H1 (cell line): ENCODE measurements at regions not wholly inside any gene's neighbourhood (a gene's known extent, or its start where the extent isn't known, plus 50 kb on each side); places are given as distances from the start of the nearest gene placed in this dataset.
"Not testable (repeated sequence)": the region's sequence is repeated elsewhere in the genome, so short reads cannot be mapped to it uniquely, and the experiment has no call there.

Source experiments
- CTCF ChIA-PET: fragments of 300-600 bp; sonication (Branson Sonifier 250); formaldehyde crosslinking; loops from one replicate; lab custom pipeline; 2021; ENCODE audit not compliant: partially characterized antibody; lab: Charles Lee
- POLR2A ChIA-PET: fragments of 300-600 bp; sonication (Branson Sonifier 250); formaldehyde crosslinking; loops from one replicate; lab custom pipeline; 2021; ENCODE audit warnings: inconsistent platforms; ENCODE audit not compliant: partially characterized antibody; lab: Charles Lee
- DNase-seq, 2 experiments: peaks; one replicate each; pipeline versions ENCODE4 v3.0.0 to v3.0.0-alpha.2; 2010 to 2022; ENCODE audit warnings: low spot score in 2 of 2, low read depth in 1 of 2, mixed read lengths in 1 of 2
- FAIRE-seq: peaks from 2 replicates; lab custom pipeline; 2011; peaks lifted over from hg19 to GRCh38; lab: Jason Lieb, UNC
- H2AFZ ChIP-seq: 2 replicates; pipeline ENCODE4 v1.8.1; 2012; ENCODE audit warnings: low read length, inconsistent platforms
- H2AK5ac ChIP-seq: 2 replicates; pipeline ENCODE4 v1.6.1; 2013; ENCODE audit warnings: low read depth, low read length
- H2BK120ac ChIP-seq: replicated peaks from 2 replicates; pipeline ENCODE3; 2013; ENCODE audit warnings: low read depth, low read length, inconsistent platforms
- H2BK12ac ChIP-seq: 2 replicates; pipeline ENCODE4 v1.6.1; 2013; ENCODE audit warnings: low read depth, low read length
- H2BK15ac ChIP-seq: 2 replicates; pipeline ENCODE4 v1.6.1; 2013; ENCODE audit warnings: low read length
- H2BK20ac ChIP-seq: 2 replicates; pipeline ENCODE4 v1.6.1; 2013; ENCODE audit warnings: low read length
- H2BK5ac ChIP-seq: 2 replicates; pipeline ENCODE4 v1.6.1; 2013; ENCODE audit warnings: low read depth, low read length
- H3K14ac ChIP-seq: 2 replicates; pipeline ENCODE4 v1.6.1; 2013; ENCODE audit warnings: inconsistent platforms; ENCODE audit not compliant: insufficient read length
- H3K18ac ChIP-seq: 2 replicates; pipeline ENCODE4 v1.6.1; 2013; ENCODE audit warnings: low read length; ENCODE audit errors: extremely low read depth
- H3K23ac ChIP-seq: 2 replicates; pipeline ENCODE4 v1.6.1; 2013; ENCODE audit warnings: inconsistent platforms; ENCODE audit not compliant: insufficient read length
- H3K23me2 ChIP-seq: 2 replicates; pipeline ENCODE4 v1.6.1; 2013; ENCODE audit warnings: low read depth, low read length
- H3K27ac ChIP-seq: 2 replicates; pipeline ENCODE4 v1.6.1; 2011; ENCODE audit warnings: low read depth, low read length, inconsistent platforms
- H3K27me3 ChIP-seq, 4 experiments: replicated peaks in 1 of 4; 1 replicate in 1 of 4; 2 replicates in 3 of 4; pipeline versions ENCODE4 v1.6.1 to v1.8.1; 2011 to 2013; ENCODE audit warnings: low read length in 3 of 4, mild to moderate bottlenecking in 3 of 4, inconsistent platforms in 2 of 4, mixed read lengths in 2 of 4, moderate library complexity in 1 of 4; ENCODE audit not compliant: control insufficient read depth in 3 of 4, insufficient read depth in 3 of 4; ENCODE audit errors: extremely low read depth in 1 of 4
- H3K36me3 ChIP-seq, 4 experiments: 2 replicates each; pipeline versions ENCODE4 v1.6.1 to v1.8.1; 2011 to 2013; ENCODE audit warnings: mild to moderate bottlenecking in 4 of 4, low read length in 3 of 4, moderate library complexity in 2 of 4, control low read depth in 1 of 4, inconsistent platforms in 1 of 4; ENCODE audit not compliant: insufficient read depth in 4 of 4, control insufficient read depth in 2 of 4
- H3K4ac ChIP-seq: replicated peaks from 2 replicates; pipeline ENCODE3; 2013; ENCODE audit warnings: low read length, low read depth, mixed read lengths, inconsistent platforms; ENCODE audit not compliant: insufficient read length
- H3K4me1 ChIP-seq, 4 experiments: replicated peaks in 1 of 4; 1 replicate in 1 of 4; 2 replicates in 3 of 4; pipeline versions ENCODE4 v1.6.1 to v1.8.1; 2011 to 2013; ENCODE audit warnings: low read length in 3 of 4, inconsistent platforms in 2 of 4, mixed read lengths in 1 of 4; ENCODE audit not compliant: insufficient read depth in 4 of 4, control insufficient read depth in 3 of 4
- H3K4me2 ChIP-seq, 2 experiments: 2 replicates each; pipeline versions ENCODE4 v1.6.1 to v1.8.1; 2011 to 2013; ENCODE audit warnings: low read depth in 2 of 2, low read length in 2 of 2, control low read depth in 1 of 2, inconsistent platforms in 1 of 2, mild to moderate bottlenecking in 1 of 2; ENCODE audit not compliant: insufficient read depth in 1 of 2
- H3K4me3 ChIP-seq, 4 experiments: fragments of 200-600, 300-600 bp in 1 of 4; sonication (generic), shearing (Covaris generic), sonication (Bioruptor Twin) in 1 of 4; 2 replicates each; pipeline versions ENCODE4 v1.5.1 to v1.8.1; 2011 to 2016; ENCODE audit warnings: low read length in 4 of 4, low read depth in 3 of 4, control low read depth in 2 of 4, inconsistent platforms in 2 of 4, mild to moderate bottlenecking in 2 of 4, mixed read lengths in 1 of 4, moderate library complexity in 1 of 4; ENCODE audit not compliant: insufficient read depth in 2 of 4; ENCODE audit errors: extremely low read depth in 1 of 4
- H3K56ac ChIP-seq: replicated peaks from 2 replicates; pipeline ENCODE3; 2013; ENCODE audit warnings: low read depth, mild to moderate bottlenecking, mixed read lengths, low read length, inconsistent platforms; ENCODE audit not compliant: insufficient read length
- H3K79me1 ChIP-seq: 2 replicates; pipeline ENCODE4 v1.6.1; 2013; ENCODE audit warnings: low read depth, low read length, control low read depth
- H3K79me2 ChIP-seq, 2 experiments: 2 replicates each; pipeline versions ENCODE4 v1.6.1 to v1.8.1; 2012 to 2013; ENCODE audit warnings: low read length in 2 of 2, mild to moderate bottlenecking in 2 of 2, inconsistent platforms in 1 of 2; ENCODE audit not compliant: insufficient read depth in 2 of 2, control insufficient read depth in 1 of 2
- H3K9ac ChIP-seq, 4 experiments: replicated peaks in 1 of 4; 1 replicate in 1 of 4; 2 replicates in 3 of 4; pipeline versions ENCODE4 v1.6.1 to v1.8.1; 2011 to 2013; ENCODE audit warnings: low read depth in 3 of 4, low read length in 3 of 4, control low read depth in 2 of 4, mild to moderate bottlenecking in 2 of 4, moderate library complexity in 2 of 4, inconsistent platforms in 1 of 4; ENCODE audit errors: extremely low read depth in 1 of 4
- H3K9me3 ChIP-seq, 2 experiments: 2 replicates each; pipeline versions ENCODE4 v1.6.1 to v1.8.1; 2012 to 2013; ENCODE audit warnings: mild to moderate bottlenecking in 2 of 2, moderate library complexity in 2 of 2, control low read depth in 1 of 2, inconsistent platforms in 1 of 2, low read depth in 1 of 2, low read length in 1 of 2, mixed read lengths in 1 of 2; ENCODE audit not compliant: insufficient read depth in 2 of 2
- H4K20me1 ChIP-seq, 2 experiments: replicated peaks in 1 of 2; 2 replicates each; pipeline versions ENCODE3 to v1.8.1; 2011 to 2013; ENCODE audit warnings: inconsistent platforms in 2 of 2, low read length in 2 of 2, mild to moderate bottlenecking in 1 of 2; ENCODE audit not compliant: insufficient read depth in 2 of 2, control insufficient read depth in 1 of 2
- H4K5ac ChIP-seq: 2 replicates; pipeline ENCODE4 v1.6.1; 2013; ENCODE audit warnings: low read length, low read depth, mixed read lengths, inconsistent platforms; ENCODE audit not compliant: insufficient read length
- H4K8ac ChIP-seq: 2 replicates; pipeline ENCODE4 v1.8.0; 2013; ENCODE audit warnings: mild to moderate bottlenecking, moderate library complexity, low read length, inconsistent platforms; ENCODE audit not compliant: insufficient read depth; ENCODE audit errors: extremely low read depth
- H4K91ac ChIP-seq: replicated peaks from 2 replicates; pipeline ENCODE3; 2013; ENCODE audit warnings: low read length, mixed read lengths, inconsistent platforms; ENCODE audit not compliant: insufficient read length
- WGBS, 2 experiments: shearing (Covaris generic) in 1 of 2; methylation state at CpG; one replicate each; pipeline versions ENCODE4 v1.1.6 to v1.1.7; 2013 to 2015; ENCODE audit warnings: low lambda C conversion rate in 2 of 2, mixed read lengths in 2 of 2, inconsistent platforms in 1 of 2, low coverage in 1 of 2, missing lambda C conversion rate in 1 of 2; ENCODE audit not compliant: insufficient replicate concordance in 2 of 2, insufficient coverage in 1 of 2, insufficient read length in 1 of 2; ENCODE audit errors: extremely low coverage in 1 of 2, missing lambda C conversion rate in 1 of 2; 5-methylcytosine and 5-hydroxymethylcytosine counted together

- H3K79me2 ChIP-seq, H3K56ac ChIP-seq, H3K18ac ChIP-seq, H3K27ac ChIP-seq, H3K9me3 ChIP-seq, H2BK20ac ChIP-seq, H4K91ac ChIP-seq, H2AK5ac ChIP-seq, H3K9ac ChIP-seq, H4K8ac ChIP-seq, H3K23me2 ChIP-seq, H2BK12ac ChIP-seq, FAIRE-seq, H2BK120ac ChIP-seq, H3K4me3 ChIP-seq, H2AFZ ChIP-seq, H4K5ac ChIP-seq, H2BK5ac ChIP-seq, H2BK15ac ChIP-seq, H3K23ac ChIP-seq, H4K20me1 ChIP-seq, H3K36me3 ChIP-seq, H3K14ac ChIP-seq, H3K79me1 ChIP-seq, H3K4ac ChIP-seq, H3K27me3 ChIP-seq, POLR2A ChIA-PET, H3K4me1 ChIP-seq, DNase-seq, H3K4me2 ChIP-seq: not testable (repeated sequence)
- CTCF ChIA-PET: interaction anchor here (1.1 kb wide), 1 partner anchor 36 kb away, joined by 3 read pairs; no protein-coding TSS in a partner anchor
- WGBS, 2 experiments: 94% methylated on average over 3 of the region's 4 CpGs; no CpG with 5 or more reads in 1 of the 2 experiments
Measured at GRCh38 chr6:4721368-4721767, 54.8 kb upstream of the CDYL start.
